Panc1 (cell line): ENCODE measurements at regions not wholly inside any gene's neighbourhood (a gene's known extent, or its start where the extent isn't known, plus 50 kb on each side); places are given as distances from the start of the nearest gene placed in this dataset.

ENCODE experiments used
- ATAC-seq: fragments of 200-7000 bp; cut with Tn5 transposase; 2 replicates; pipeline ENCODE4 v1.9.1; 2020; ENCODE audit warnings: mild to moderate bottlenecking, moderate library complexity
- BruUV-seq: library from RNA; stranded (reverse); fragments of 400-500 nt; replicated peaks from 2 replicates; lab custom pipeline; 2021; lab: Mats Ljungman, UMichigan
- CTCF ChIA-PET: fragments of 300-600 bp; sonication (Branson Sonifier 250); formaldehyde crosslinking; loops from one replicate; lab custom pipeline; 2022; ENCODE audit warnings: antibody characterized with exemption; lab: Charles Lee
- POLR2A ChIA-PET: fragments of 300-600 bp; sonication (Branson Sonifier 250); formaldehyde crosslinking; loops from one replicate; lab custom pipeline; 2022; ENCODE audit warnings: antibody characterized with exemption; lab: Charles Lee
- DNase-seq: peaks from one replicate; pipeline ENCODE4 v3.0.0-alpha.2; 2010; ENCODE audit warnings: low read depth, low spot score
- H3K27ac ChIP-seq: 2 replicates; pipeline ENCODE4 v1.5.1; 2011; ENCODE audit warnings: mild to moderate bottlenecking, low read length, inconsistent platforms
- H3K27me3 ChIP-seq: fragments of 200-500 bp; sonication (Bioruptor generic); 2 replicates; pipeline ENCODE4 v1.6.0; 2014; ENCODE audit warnings: low read length, inconsistent platforms; ENCODE audit not compliant: control insufficient read depth, insufficient read depth
- H3K36me3 ChIP-seq: fragments of 200-500 bp; sonication (Bioruptor generic); 2 replicates; pipeline ENCODE4 v1.5.1; 2014; ENCODE audit warnings: inconsistent platforms, mild to moderate bottlenecking, low read length, moderate library complexity; ENCODE audit not compliant: control insufficient read depth, insufficient read depth
- H3K4me1 ChIP-seq: 2 replicates; pipeline ENCODE4 v1.5.1; 2011; ENCODE audit warnings: inconsistent platforms, mild to moderate bottlenecking, low read length, moderate library complexity; ENCODE audit not compliant: control insufficient read depth, insufficient read depth
- H3K4me3 ChIP-seq, 2 experiments: 2 replicates each; pipeline ENCODE4 v1.5.1; 2011 to 2012; ENCODE audit warnings: low read depth in 2 of 2, low read length in 2 of 2, mild to moderate bottlenecking in 2 of 2, inconsistent platforms in 1 of 2, moderate library complexity in 1 of 2
- H3K9me3 ChIP-seq: fragments of 200-500 bp; sonication (Bioruptor generic); 2 replicates; pipeline ENCODE4 v1.5.1; 2014; ENCODE audit warnings: low read depth, mild to moderate bottlenecking, inconsistent platforms, low read length, moderate library complexity; ENCODE audit not compliant: control insufficient read depth, insufficient read depth
- CTCF ChIP-seq: fragments of 450-650 bp; IDR thresholded peaks from 2 replicates; pipeline ENCODE4 v1.5.1; 2017; ENCODE audit warnings: mild to moderate bottlenecking
- POLR2AphosphoS5 ChIP-seq: IDR thresholded peaks from 2 replicates; pipeline ENCODE4 v1.6.1; 2012; ENCODE audit warnings: mild to moderate bottlenecking, low read depth, low read length, moderate library complexity
- REST ChIP-seq, 2 experiments: IDR thresholded peaks; 2 replicates each; pipeline ENCODE4 v1.6.1; 2011 to 2012; ENCODE audit warnings: low read depth in 2 of 2, control low read depth in 1 of 2, low read length in 1 of 2, mild to moderate bottlenecking in 1 of 2, moderate library complexity in 1 of 2; ENCODE audit not compliant: insufficient read depth in 1 of 2
- SIN3A ChIP-seq: IDR thresholded peaks from 2 replicates; pipeline ENCODE4 v1.6.1; 2012; ENCODE audit warnings: low read depth, mild to moderate bottlenecking, low read length, moderate library complexity, borderline replicate concordance; ENCODE audit not compliant: insufficient read depth
- TCF7L2 ChIP-seq: IDR thresholded peaks from 2 replicates; pipeline ENCODE4 v1.6.1; 2011; ENCODE audit warnings: mild to moderate bottlenecking, low read depth, low read length, inconsistent platforms
- in situ Hi-C: cut with HindIII; loops from 2 replicates; pipeline ENCODE4 v1.10.0; 2016; ENCODE audit warnings: low sequenced_read_pairs, low pct_unique_long_range_greater_than_20kb
- intact Hi-C: fragments of 100-400 bp; cut with micrococcal nuclease; formaldehyde crosslinking; loops from one replicate; pipeline ENCODE4 v1.10.0; 2022; ENCODE audit not compliant: unreplicated experiment

DNA sequence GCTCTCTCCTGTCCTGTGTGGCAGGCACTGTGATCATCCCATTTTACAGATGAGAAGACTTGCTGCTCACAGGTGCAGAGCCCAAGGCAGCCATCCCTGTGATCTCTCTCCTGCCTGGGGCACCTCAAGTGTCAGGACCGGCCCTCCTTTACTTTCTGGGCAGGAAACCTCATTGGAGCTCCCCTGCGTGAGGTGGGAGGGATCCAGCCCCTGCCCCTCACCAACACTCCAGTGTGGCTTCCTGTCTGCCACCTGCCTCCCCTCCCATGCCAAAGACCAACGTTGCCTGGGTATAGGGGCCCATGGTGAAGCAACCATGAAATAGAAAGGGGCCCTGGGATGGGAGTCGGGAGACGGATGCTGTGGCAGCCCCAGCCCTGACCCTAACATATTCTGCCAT, 91.2 kb upstream of the MYL10 start:
- H3K27me3 ChIP-seq: no peaks in the 10 kb centered on the region
- ChIA-PET POLR2A (interaction anchor here (0.6 kb wide), 2 partner anchors 11 to 28 kb away, joined by 3 to 6 read pairs; no protein-coding TSS in a partner anchor), CTCF (no interaction called here)
- H3K4me1 ChIP-seq: no peaks in the 10 kb centered on the region
- no peaks in the 10 kb centered on the region for H3K36me3 ChIP-seq
- TF ChIP-seq SIN3A (no peak), POLR2AphosphoS5 (no peak), TCF7L2 (no peak), REST (IDR thresholded peaks at IDR 0.05; ENCODE audit: insufficient read depth in 1 of 2, low read depth in 2 of 2, low read length in 1 of 2) (no peak), CTCF (no peak)
- no peaks in the 10 kb centered on the region for H3K9me3 ChIP-seq
- DNase-seq (no peak), ATAC-seq (no peak)
- no TSS peak for BruUV-seq
- H3K27ac ChIP-seq: no peak overlapping the region
- no peak overlapping the region for H3K4me3 ChIP-seq
- intact Hi-C loops: no loop called here
- in situ Hi-C loops: no loop called here

DNA sequence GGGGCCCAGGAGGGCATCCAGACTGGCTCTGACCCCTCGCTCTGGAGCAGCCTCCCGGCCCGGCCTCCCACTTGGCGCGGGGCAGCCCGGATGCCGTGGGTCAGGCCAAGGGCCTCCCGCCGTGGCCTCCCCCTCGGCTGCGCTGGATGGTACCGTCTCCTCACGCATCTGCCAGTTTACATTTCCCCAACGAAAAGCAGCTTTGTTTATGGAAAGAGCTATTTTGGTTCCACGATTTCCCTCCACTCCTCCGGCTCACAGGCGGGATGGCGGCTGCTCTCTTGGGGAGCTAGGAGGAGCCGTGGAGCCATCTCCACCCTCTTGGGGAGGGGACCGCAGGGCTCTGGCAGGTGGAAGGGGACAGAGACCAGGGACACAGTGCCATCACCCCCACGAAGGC, 93.2 kb upstream of the MYL10 start:
- H3K4me3 ChIP-seq: no peak overlapping the region
- CTCF ChIA-PET: no interaction called here
- no TSS peak for BruUV-seq
- ATAC-seq (no peak), DNase-seq (no peak)
- POLR2A ChIA-PET: no interaction called here
- in situ Hi-C loops: no loop called here
- TF ChIP-seq REST (IDR thresholded peaks at IDR 0.05; ENCODE audit: insufficient read depth in 1 of 2, low read depth in 2 of 2, low read length in 1 of 2) (no peak), SIN3A (no peak), CTCF (no peak), POLR2AphosphoS5 (no peak), TCF7L2 (no peak)
- H3K4me1 ChIP-seq: no peaks in the 10 kb centered on the region
- H3K27ac ChIP-seq: no peak overlapping the region
- no peaks in the 10 kb centered on the region for H3K27me3 ChIP-seq
- no peaks in the 10 kb centered on the region for H3K9me3 ChIP-seq
- no peaks in the 10 kb centered on the region for H3K36me3 ChIP-seq
- intact Hi-C loops: no loop called here
